Thyroid gland (tissue), 4 donors: ENCODE measurements at regions not wholly inside any gene's neighbourhood (a gene's known extent, or its start where the extent isn't known, plus 50 kb on each side); places are given as distances from the start of the nearest gene placed in this dataset.
"Not testable (repeated sequence)": the region's sequence is repeated elsewhere in the genome, so short reads cannot be mapped to it uniquely, and the experiment has no call there.

Experiments
- DNase-seq, 2 donors: peaks; one replicate each; pipeline ENCODE4 v3.0.0-alpha.2; 2019
- H3K27ac ChIP-seq, 3 donors: fragments of 200-600 bp; sonication (generic); 1 replicate in 2 of 3; 2 replicates in 1 of 3; pipeline ENCODE4 v1.5.1; 2016 to 2019; ENCODE audit warnings: mild to moderate bottlenecking in 1 of 3, moderate library complexity in 1 of 3
- H3K27me3 ChIP-seq: fragments of 200-600 bp; sonication (generic); one replicate; pipeline ENCODE4 v1.5.1; 2019
- H3K36me3 ChIP-seq, 2 donors: fragments of 200-600 bp; sonication (generic); one replicate each; pipeline ENCODE4 v1.5.1; 2016 to 2019
- H3K4me1 ChIP-seq, 2 donors: fragments of 200-600 bp; sonication (generic); one replicate each; pipeline ENCODE4 v1.5.1; 2017 to 2019
- H3K4me3 ChIP-seq, 3 donors: fragments of 200-600 bp; sonication (generic); replicated peaks in 1 of 3; 1 replicate in 2 of 3; 2 replicates in 1 of 3; pipeline ENCODE4 v1.5.1; 2016; ENCODE audit warnings: mild to moderate bottlenecking in 1 of 3
- H3K9me3 ChIP-seq: fragments of 200-600 bp; sonication (generic); one replicate; pipeline ENCODE4 v1.5.1; 2017
- CTCF ChIP-seq, 6 experiments: fragments of 200-600 bp in 3 of 6; fragments of 450-650 bp in 3 of 6; sonication (generic) in 3 of 6; IDR thresholded peaks; one replicate each; pipeline ENCODE4 v1.5.1; 2016 to 2019; ENCODE audit warnings: antibody characterized with exemption in 6 of 6, mild to moderate bottlenecking in 2 of 6, inconsistent platforms in 1 of 6, moderate library complexity in 1 of 6
- POLR2A ChIP-seq, 2 donors: fragments of 450-650 bp; IDR thresholded peaks; one replicate each; pipeline ENCODE4 v1.6.1; 2017; ENCODE audit warnings: antibody characterized with exemption in 2 of 2, mild to moderate bottlenecking in 2 of 2, moderate library complexity in 1 of 2
- WGBS, 2 donors: methylation state at CpG; one replicate each; pipeline ENCODE4 v1.1.5; 2017; 5-methylcytosine and 5-hydroxymethylcytosine counted together
- intact Hi-C: fragments of 100-400 bp; cut with DNase I; formaldehyde crosslinking; loops from one replicate; pipeline ENCODE4 v1.15.1; 2023

- H3K9me3 ChIP-seq, result no peaks in the 10 kb centered on the region
- TF ChIP-seq POLR2A (IDR thresholded peaks at IDR 0.05) (no peak), CTCF (IDR thresholded peaks at IDR 0.05) (no peak)
- intact Hi-C loops, result no loop called here
- H3K27me3 ChIP-seq, result no peaks in the 10 kb centered on the region
- DNase-seq, result no peak
- peaks cover 5 to 7% of the 10 kb centered on the region in 2 donors for H3K4me1 ChIP-seq
- H3K27ac ChIP-seq, result no peak overlapping the region
- H3K36me3 ChIP-seq, result no peaks in the 10 kb centered on the region
- WGBS, 2 donors, result 92 to 93% methylated on average over 1 of the region's 1 CpG
- H3K4me3 ChIP-seq, result no peak overlapping the region
Observed at GRCh38 chr6:22135395-22135794, 161.4 kb downstream of the PRL start.

- H3K9me3 ChIP-seq, H3K27ac ChIP-seq, H3K36me3 ChIP-seq, H3K27me3 ChIP-seq, H3K4me3 ChIP-seq: not testable (repeated sequence)
- peak; percentile 68 to 75 for DNase-seq
- H3K4me1 ChIP-seq, result peaks cover 30 to 32% of the 10 kb centered on the region in 2 donors
- 35 to 46% methylated on average over 10 of the region's 10 CpGs for WGBS, 2 donors
- intact Hi-C loops, result loop anchor here (10.0 kb wide), 1 partner anchor 546 kb away; the partner anchor contains the start of gene SOX4
Observed at GRCh38 chr6:22140736-22141135, 156.1 kb downstream of the PRL start.

GRCh38 chr6:22141241-22141745 lies 155.5 kb downstream of the PRL start:
- Histone ChIP-seq H3K36me3 (no peaks in the 10 kb centered on the region), H3K27ac (no peak overlapping the region), H3K9me3 (no peaks in the 10 kb centered on the region), H3K27me3 (no peaks in the 10 kb centered on the region), H3K4me3 (no peak overlapping the region), H3K4me1 (peaks cover 32 to 35% of the 10 kb centered on the region in 2 donors)
- peak in 1 of 2 donors; percentile 21 for DNase-seq
- TF ChIP-seq CTCF (IDR thresholded peaks at IDR 0.05) (no peak), POLR2A (IDR thresholded peaks at IDR 0.05) (no peak)
- intact Hi-C loops, result loop anchor here (10.0 kb wide), 1 partner anchor 546 kb away; the partner anchor contains the start of gene SOX4
- 76 to 80% methylated on average over 5 of the region's 5 CpGs for WGBS, 2 donors

GRCh38 chr6:22142856-22143255 lies 154.0 kb downstream of the PRL start:
- no peak overlapping the region for H3K27ac ChIP-seq
- H3K4me1 ChIP-seq, result peaks cover 32 to 46% of the 10 kb centered on the region in 2 donors
- no peak for DNase-seq
- no peak overlapping the region for H3K4me3 ChIP-seq
- no peaks in the 10 kb centered on the region for H3K9me3 ChIP-seq
- WGBS, 2 donors, result 83 to 85% methylated on average over 7 of the region's 7 CpGs
- no peak for TF ChIP-seq CTCF (IDR thresholded peaks at IDR 0.05)
- no peak for TF ChIP-seq POLR2A (IDR thresholded peaks at IDR 0.05)
- no peaks in the 10 kb centered on the region for H3K36me3 ChIP-seq
- H3K27me3 ChIP-seq, result no peaks in the 10 kb centered on the region
- intact Hi-C loops, result loop anchor here (10.0 kb wide), 1 partner anchor 548 kb away; the partner anchor contains the start of gene SOX4

GRCh38 chr6:22145376-22145775 lies 151.5 kb downstream of the PRL start:
- Histone ChIP-seq H3K9me3 (no peaks in the 10 kb centered on the region), H3K4me1 (peaks cover 36 to 57% of the 10 kb centered on the region in 2 donors), H3K27me3 (no peaks in the 10 kb centered on the region), H3K36me3 (no peaks in the 10 kb centered on the region), H3K27ac (no peak overlapping the region), H3K4me3 (no peak overlapping the region)
- DNase-seq, result peak; percentile 22 to 25
- intact Hi-C loops, result loop anchor here (10.0 kb wide), 1 partner anchor 551 kb away; the partner anchor contains the start of gene SOX4
- TF ChIP-seq CTCF (IDR thresholded peaks at IDR 0.05) (no peak), POLR2A (IDR thresholded peaks at IDR 0.05) (no peak)
- WGBS, 2 donors, result 15 to 22% methylated on average over 3 of the region's 3 CpGs
